ENCODE measurements at regions not wholly inside any gene's neighbourhood (a gene's known extent, or its start where the extent isn't known, plus 50 kb on each side); places are given as distances from the start of the nearest gene placed in this dataset.

- TF ChIP-seq POLR2A (IDR thresholded peaks at IDR 0.05) (no peak), CTCF (IDR thresholded peaks at IDR 0.05) (no peak), POLR2AphosphoS5 (IDR thresholded peaks at IDR 0.05) (no peak)
Observed at GRCh38 chrX:55340896-55341433, 76.2 kb upstream of the PAGE3 start.

Measured in transverse colon (tissue), 4 donors.